IPS-15b (cell line): ENCODE measurements at regions not wholly inside any gene's neighbourhood (a gene's known extent, or its start where the extent isn't known, plus 50 kb on each side); places are given as distances from the start of the nearest gene placed in this dataset.
"Not testable (repeated sequence)": the region's sequence is repeated elsewhere in the genome, so short reads cannot be mapped to it uniquely, and the experiment has no call there.

Experiments used
- H3K27me3 ChIP-seq: one replicate; pipeline ENCODE4 v1.6.1; 2013; ENCODE audit warnings: low read length; ENCODE audit not compliant: control insufficient read depth, insufficient read depth
- H3K36me3 ChIP-seq: one replicate; pipeline ENCODE4 v1.6.1; 2013; ENCODE audit warnings: low read length; ENCODE audit not compliant: control insufficient read depth, insufficient read depth
- H3K4me1 ChIP-seq: one replicate; pipeline ENCODE4 v1.6.1; 2013; ENCODE audit warnings: mild to moderate bottlenecking, low read length; ENCODE audit not compliant: control insufficient read depth, insufficient read depth
- H3K4me3 ChIP-seq: one replicate; pipeline ENCODE4 v1.5.1; 2013; ENCODE audit warnings: low read depth, low read length
- H3K9ac ChIP-seq: one replicate; pipeline ENCODE4 v1.6.1; 2013; ENCODE audit warnings: low read depth, mild to moderate bottlenecking, low read length
- H3K9me3 ChIP-seq: one replicate; pipeline ENCODE4 v1.6.1; 2013; ENCODE audit warnings: mild to moderate bottlenecking, low read length; ENCODE audit not compliant: control insufficient read depth, insufficient read depth

DNA sequence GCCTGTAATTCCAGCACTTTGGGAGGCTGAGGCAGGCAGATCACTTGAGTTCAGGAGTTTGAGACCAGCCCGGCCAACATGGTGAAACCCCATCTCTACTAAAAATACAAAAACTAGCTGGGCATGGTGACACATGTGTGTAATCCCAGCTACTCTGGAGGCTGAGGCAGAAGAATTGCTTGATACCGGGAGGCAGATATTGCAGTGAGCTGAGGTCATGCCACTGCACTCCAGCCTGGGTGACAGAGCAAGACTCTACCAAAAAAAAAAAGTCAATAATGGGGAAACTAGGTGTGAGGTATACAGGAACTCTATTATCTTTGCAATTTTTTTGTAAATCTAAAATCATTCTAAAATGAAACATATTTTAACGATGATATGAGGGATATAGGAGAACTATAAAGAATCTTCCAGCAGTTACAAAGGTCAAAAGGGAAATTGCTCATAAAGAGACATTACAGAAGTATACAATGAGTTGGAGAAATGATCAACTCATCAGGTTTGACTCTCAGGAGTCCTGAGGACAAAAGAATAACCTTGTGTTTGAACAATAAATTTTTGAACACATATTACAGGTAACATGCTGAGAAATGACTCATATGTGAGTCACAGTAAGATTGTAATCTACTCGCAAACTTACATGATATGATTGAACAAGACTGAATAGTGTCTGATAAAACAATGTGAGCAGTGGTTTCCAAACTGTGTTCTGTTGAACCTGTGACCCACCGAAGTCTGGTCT is 272.6 kb downstream of the FGFR2 start:
- H3K9me3 ChIP-seq = no peaks in the 10 kb centered on the region
- H3K36me3 ChIP-seq = no peaks in the 10 kb centered on the region
- H3K9ac ChIP-seq = no peak overlapping the region
- H3K4me3 ChIP-seq = no peak overlapping the region
- no peaks in the 10 kb centered on the region for H3K4me1 ChIP-seq
- no peaks in the 10 kb centered on the region for H3K27me3 ChIP-seq

DNA sequence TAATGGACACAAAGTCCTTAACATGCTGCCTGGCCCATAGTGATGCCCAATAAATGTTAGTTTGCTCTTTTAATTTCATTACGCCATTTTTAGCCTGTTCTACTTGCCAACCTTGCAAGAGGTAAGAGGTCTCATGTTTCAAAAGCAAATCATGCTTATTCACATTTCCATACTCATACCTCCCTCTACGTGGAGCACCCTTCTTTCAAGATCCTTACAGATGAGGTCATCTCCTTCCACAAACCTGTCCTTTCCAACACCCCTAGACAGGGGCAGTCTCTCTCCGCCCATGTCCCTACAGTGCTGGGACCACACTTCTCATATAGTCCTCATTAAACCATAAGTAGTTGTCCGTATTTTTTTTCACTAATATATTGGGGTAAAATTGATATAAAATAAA is 271.3 kb downstream of the FGFR2 start:
- H3K9ac ChIP-seq = no peak overlapping the region
- no peaks in the 10 kb centered on the region for H3K36me3 ChIP-seq
- no peak overlapping the region for H3K4me3 ChIP-seq
- no peaks in the 10 kb centered on the region for H3K4me1 ChIP-seq
- H3K9me3 ChIP-seq = no peaks in the 10 kb centered on the region
- H3K27me3 ChIP-seq = no peaks in the 10 kb centered on the region

GRCh38 chr10:121327727-121328126 is 270.5 kb downstream of the FGFR2 start:
- no peaks in the 10 kb centered on the region for H3K9me3 ChIP-seq
- no peaks in the 10 kb centered on the region for H3K36me3 ChIP-seq
- no peak overlapping the region for H3K9ac ChIP-seq
- H3K4me3 ChIP-seq = no peak overlapping the region
- no peaks in the 10 kb centered on the region for H3K27me3 ChIP-seq
- H3K4me1 ChIP-seq = no peaks in the 10 kb centered on the region

DNA sequence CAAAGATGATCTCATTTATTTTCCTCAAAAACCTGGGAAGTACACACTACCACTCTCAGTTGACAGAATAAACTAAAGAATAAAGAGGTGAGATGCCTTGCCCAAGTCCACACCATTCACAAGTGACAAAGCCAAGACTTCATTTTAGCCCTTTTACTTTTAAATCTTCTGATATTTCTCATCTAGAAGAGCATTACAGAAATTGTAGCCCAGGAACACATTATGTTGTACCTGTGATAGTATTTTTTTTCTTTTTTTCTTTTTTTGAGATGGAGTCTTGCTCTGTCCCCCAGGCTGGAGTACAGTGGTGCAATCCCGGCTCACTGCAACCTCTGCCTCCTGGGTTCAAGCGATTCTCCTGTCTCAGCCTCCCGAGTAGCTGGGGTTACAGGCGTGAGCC is 268.6 kb downstream of the FGFR2 start:
- not testable (repeated sequence) for H3K36me3 ChIP-seq, H3K27me3 ChIP-seq, H3K4me1 ChIP-seq, H3K4me3 ChIP-seq, H3K9me3 ChIP-seq, H3K9ac ChIP-seq

DNA sequence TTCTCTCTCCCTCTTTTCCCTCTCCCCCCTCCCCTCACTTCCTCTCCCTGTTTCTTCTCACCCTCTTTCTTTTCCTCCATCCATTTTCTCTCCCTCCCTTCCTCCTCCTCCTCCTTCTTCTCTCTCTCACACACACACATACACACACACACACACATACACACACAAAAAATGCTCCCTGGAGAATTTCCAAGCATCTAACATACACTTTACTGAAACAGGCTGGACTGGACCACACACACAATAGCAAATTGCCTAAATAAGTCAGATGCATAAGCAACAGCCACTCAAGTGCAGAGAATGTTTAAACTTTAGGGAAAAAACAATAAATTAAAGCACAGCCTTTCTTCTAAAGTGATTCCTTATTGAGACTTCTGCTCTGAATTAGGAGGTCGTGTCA is 267.7 kb downstream of the FGFR2 start:
- Histone ChIP-seq H3K4me1 (no peaks in the 10 kb centered on the region), H3K27me3 (no peaks in the 10 kb centered on the region), H3K9me3 (no peaks in the 10 kb centered on the region), H3K4me3 (no peak overlapping the region), H3K36me3 (no peaks in the 10 kb centered on the region), H3K9ac (no peak overlapping the region)

DNA sequence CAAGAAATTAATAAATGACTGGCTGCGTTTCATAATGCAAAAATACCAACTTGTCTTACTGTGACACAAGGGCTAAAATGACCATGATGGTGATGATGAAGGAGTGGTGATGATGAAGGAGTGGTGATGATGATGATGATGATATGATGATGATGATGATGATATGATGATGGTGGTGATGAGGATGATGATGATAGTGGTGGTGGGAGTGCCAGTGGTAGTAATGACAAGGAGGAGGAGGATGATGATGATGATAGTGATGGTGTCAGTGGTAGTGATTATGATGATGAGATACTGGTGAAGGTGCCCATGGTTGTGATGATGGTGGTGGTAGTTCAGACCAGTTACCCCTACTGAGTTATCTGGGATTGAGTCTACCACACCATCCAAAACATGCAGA is 265.9 kb downstream of the FGFR2 start:
- no peaks in the 10 kb centered on the region for H3K27me3 ChIP-seq
- H3K4me1 ChIP-seq = peaks cover 6% of the 10 kb centered on the region
- no peak overlapping the region for H3K4me3 ChIP-seq
- H3K36me3 ChIP-seq = no peaks in the 10 kb centered on the region
- no peaks in the 10 kb centered on the region for H3K9me3 ChIP-seq
- H3K9ac ChIP-seq = no peak overlapping the region

DNA sequence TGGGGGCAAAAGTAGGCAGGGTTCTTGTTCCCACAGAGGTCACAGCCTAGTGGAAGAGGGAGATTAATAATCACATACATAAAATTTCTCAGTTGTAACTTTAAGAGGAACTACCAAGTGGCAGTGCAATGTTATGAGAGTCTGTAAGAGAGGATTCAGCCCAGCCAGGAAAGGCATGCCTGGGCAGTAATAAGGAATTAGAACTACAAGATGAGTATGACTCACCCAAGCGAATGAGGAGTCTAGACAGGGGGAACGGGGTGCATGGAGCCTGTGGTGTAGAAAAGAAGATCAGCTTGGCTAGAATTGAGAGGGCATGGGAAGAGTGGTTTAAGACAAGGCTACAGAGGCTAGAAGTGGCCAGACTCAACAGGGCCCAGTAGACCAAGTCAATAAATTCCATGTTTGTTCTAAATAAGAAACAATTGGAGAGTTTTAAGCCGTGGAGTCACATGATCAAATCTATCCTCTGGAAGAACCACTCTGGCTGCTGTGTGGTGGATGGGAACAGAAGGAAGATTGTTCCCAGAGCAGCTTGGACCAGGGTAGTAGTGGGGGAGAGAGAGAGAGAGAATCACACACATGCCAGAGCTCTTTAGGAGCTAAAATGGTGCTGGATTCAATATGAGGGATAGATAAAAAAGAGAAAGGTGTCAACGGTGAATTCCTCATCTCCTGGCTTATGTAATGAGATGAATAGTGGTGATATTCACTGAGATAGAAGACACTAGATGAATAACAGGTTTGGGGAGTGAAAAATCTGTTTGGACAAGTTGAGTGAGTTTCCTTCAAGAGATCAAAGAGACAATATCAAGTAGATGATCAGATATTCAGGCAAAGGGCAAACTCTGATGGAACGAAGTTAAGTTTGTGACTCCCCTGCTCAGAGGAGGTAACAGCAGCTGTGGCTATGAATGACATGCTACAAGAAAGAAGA is 265.1 kb downstream of the FGFR2 start:
- no peak overlapping the region for H3K9ac ChIP-seq

GRCh38 chr10:121335386-121335925 is 262.8 kb downstream of the FGFR2 start:
- no peak overlapping the region for H3K4me3 ChIP-seq
- no peak overlapping the region for H3K9ac ChIP-seq
- no peaks in the 10 kb centered on the region for H3K9me3 ChIP-seq
- peaks cover 26% of the 10 kb centered on the region for H3K4me1 ChIP-seq
- no peaks in the 10 kb centered on the region for H3K36me3 ChIP-seq
- no peaks in the 10 kb centered on the region for H3K27me3 ChIP-seq

More for the DNA sequence above, 265.1 kb downstream of the FGFR2 start:
- Histone ChIP-seq H3K4me1 (peaks cover 6% of the 10 kb centered on the region), H3K4me3 (no peak overlapping the region), H3K36me3 (no peaks in the 10 kb centered on the region), H3K27me3 (no peaks in the 10 kb centered on the region), H3K9me3 (no peaks in the 10 kb centered on the region)

DNA sequence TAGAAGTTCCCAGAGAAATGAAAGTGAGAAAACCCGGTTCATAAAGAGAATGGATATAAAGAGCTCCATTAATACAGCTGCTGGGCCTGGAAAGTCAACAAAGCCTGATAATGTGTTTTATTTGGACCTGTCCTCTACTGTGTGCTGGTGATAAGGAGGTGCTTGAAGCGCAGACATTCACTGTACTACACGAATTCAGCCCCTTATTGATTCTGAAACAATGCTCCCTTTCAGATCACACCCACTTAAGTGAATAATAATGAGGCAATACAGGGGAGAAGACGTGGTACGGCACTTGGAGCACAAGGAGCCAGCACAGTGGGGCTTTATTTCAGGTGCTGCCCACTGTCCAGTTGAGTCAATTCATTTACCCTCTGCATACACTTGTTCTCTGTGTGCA is 260.8 kb downstream of the FGFR2 start:
- Histone ChIP-seq H3K9me3 (no peaks in the 10 kb centered on the region), H3K4me1 (peaks cover 32% of the 10 kb centered on the region), H3K4me3 (no peak overlapping the region), H3K36me3 (no peaks in the 10 kb centered on the region), H3K9ac (no peak overlapping the region), H3K27me3 (no peaks in the 10 kb centered on the region)

GRCh38 chr10:121338206-121338980 is 259.9 kb downstream of the FGFR2 start:
- no peaks in the 10 kb centered on the region for H3K36me3 ChIP-seq
- no peaks in the 10 kb centered on the region for H3K9me3 ChIP-seq
- H3K4me3 ChIP-seq = no peak overlapping the region
- H3K9ac ChIP-seq = no peak overlapping the region
- no peaks in the 10 kb centered on the region for H3K27me3 ChIP-seq
- H3K4me1 ChIP-seq = peaks cover 32% of the 10 kb centered on the region

GRCh38 chr10:121339114-121339513 is 259.1 kb downstream of the FGFR2 start:
- Histone ChIP-seq H3K4me3 (no peak overlapping the region), H3K4me1 (peaks cover 32% of the 10 kb centered on the region), H3K9me3 (no peaks in the 10 kb centered on the region), H3K27me3 (no peaks in the 10 kb centered on the region), H3K9ac (no peak overlapping the region), H3K36me3 (no peaks in the 10 kb centered on the region)
